NCI-H1092 treated with DMSO at 0.1 percent for 48 hours (cell line): ENCODE measurements at regions not wholly inside any gene's neighbourhood (a gene's known extent, or its start where the extent isn't known, plus 50 kb on each side); places are given as distances from the start of the nearest gene placed in this dataset.

Source experiments
- DNase-seq: peaks from one replicate; lab custom pipeline; 2025; lab: John Stamatoyannopoulos, UW

DNA sequence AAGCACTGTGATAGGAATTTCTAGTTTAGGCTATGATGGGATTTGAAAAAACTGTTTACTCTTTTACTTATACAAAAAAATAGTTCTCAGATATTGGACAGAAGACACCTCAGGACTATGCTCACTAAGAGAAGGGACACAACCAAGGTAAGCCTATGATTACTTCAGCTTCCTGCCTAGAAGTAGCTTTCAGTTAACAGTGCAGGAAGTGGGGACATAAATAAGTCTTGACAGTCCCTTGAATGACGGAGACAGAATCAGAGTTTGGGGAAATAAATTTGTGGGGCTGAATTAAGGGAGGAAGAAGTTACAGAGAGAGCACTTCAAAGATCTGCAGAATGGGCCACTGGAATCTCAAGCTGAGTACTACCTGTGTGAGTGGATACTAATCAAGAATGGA is 53.8 kb upstream of the OLFM3 start:
- no peak for DNase-seq

DNA sequence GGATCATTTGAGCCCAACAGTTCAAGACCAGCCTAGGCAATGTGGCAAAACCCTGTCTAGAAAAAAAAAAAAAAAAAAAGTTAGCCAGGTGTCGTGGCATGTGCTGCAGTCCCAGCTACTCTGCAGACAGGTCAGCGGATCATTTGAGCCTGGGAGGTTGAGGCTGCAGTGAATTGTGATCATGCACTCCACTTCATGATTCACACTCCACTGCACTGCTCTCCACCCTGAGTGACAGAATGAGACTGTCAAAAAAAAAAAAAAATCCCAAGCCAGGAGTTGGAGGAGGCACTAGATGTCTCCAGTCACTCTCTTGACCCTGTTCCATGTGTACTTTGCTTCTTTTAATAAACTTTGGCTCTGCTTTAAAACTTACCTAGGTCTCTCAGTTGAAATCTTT is 51.0 kb upstream of the OLFM3 start:
- DNase-seq, result no peak
